HepG2 (cell line): ENCODE measurements at regions not wholly inside any gene's neighbourhood (a gene's known extent, or its start where the extent isn't known, plus 50 kb on each side); places are given as distances from the start of the nearest gene placed in this dataset.
A peak's percentile ranks its signal among the peaks of the same experiment; 100 is the strongest.

Experiments used
- ATAC-seq: fragments of 200-7000 bp; cut with Tn5 transposase; 3 replicates; pipeline ENCODE4 v1.9.1; 2020; ENCODE audit warnings: mild to moderate bottlenecking, moderate library complexity
- BruUV-seq: library from RNA; stranded (reverse); fragments of 400-500 nt; replicated peaks from 2 replicates; lab custom pipeline; 2021; lab: Mats Ljungman, UMichigan
- CTCF ChIA-PET: fragments of 300-600 bp; formaldehyde crosslinking; extraction: SDS; loops from one replicate; lab custom pipeline; 2021; ENCODE audit warnings: low total read pairs, inconsistent platforms, low intra/inter-chr PET ratio; lab: Yijun Ruan, JAX
- POLR2A ChIA-PET: fragments of 350-600 bp; sonication (Branson Sonifier 250); formaldehyde crosslinking; loops from one replicate; lab custom pipeline; 2020; ENCODE audit warnings: antibody characterized with exemption, inconsistent platforms; lab: Yijun Ruan, JAX
- DNase-seq: peaks from one replicate; pipeline ENCODE4 v3.0.0-alpha.2; 2015; ENCODE audit warnings: low spot score
- FAIRE-seq: peaks from 3 replicates; lab custom pipeline; 2011; peaks lifted over from hg19 to GRCh38; lab: Jason Lieb, UNC
- H2AFZ ChIP-seq: one replicate; pipeline ENCODE4 v1.6.1; 2011; ENCODE audit warnings: low read length, inconsistent platforms
- H3K27ac ChIP-seq: fragments of 300-600 bp; 3 replicates; pipeline ENCODE4 v1.8.0; 2011; ENCODE audit warnings: mixed run types, mild to moderate bottlenecking, mixed read lengths, low read length, inconsistent platforms; ENCODE audit not compliant: insufficient read depth; ENCODE audit errors: extremely low read length
- H3K27me3 ChIP-seq, 2 experiments: fragments of 200-600 bp in 1 of 2; 2 replicates in 1 of 2; 3 replicates in 1 of 2; pipeline versions ENCODE4 v1.6.0 to v1.8.0; 2011; ENCODE audit warnings: low read length in 2 of 2, mild to moderate bottlenecking in 2 of 2, moderate library complexity in 2 of 2, inconsistent platforms in 1 of 2; ENCODE audit not compliant: insufficient read depth in 2 of 2, control insufficient read depth in 1 of 2
- H3K36me3 ChIP-seq, 2 experiments: fragments of 200-600 bp in 1 of 2; replicated peaks in 1 of 2; 2 replicates in 1 of 2; 3 replicates in 1 of 2; pipeline versions ENCODE4 v1.5.1 to v1.8.0; 2011; ENCODE audit warnings: low read length in 2 of 2, inconsistent platforms in 1 of 2; ENCODE audit not compliant: insufficient read depth in 2 of 2, control insufficient read depth in 1 of 2
- H3K4me1 ChIP-seq: 2 replicates; pipeline ENCODE4 v1.5.1; 2012; ENCODE audit warnings: low read length, inconsistent platforms; ENCODE audit not compliant: insufficient read depth
- H3K4me2 ChIP-seq: 2 replicates; pipeline ENCODE4 v1.6.0; 2011; ENCODE audit warnings: low read depth, low read length, inconsistent platforms
- H3K4me3 ChIP-seq, 3 experiments: fragments of 200-600 bp in 1 of 3; sonication (generic), shearing (Covaris generic) in 1 of 3; replicated peaks in 1 of 3; 2 replicates each; pipeline ENCODE4 v1.5.1; 2011 to 2016; ENCODE audit warnings: low read length in 3 of 3, inconsistent platforms in 2 of 3, low read depth in 2 of 3, mild to moderate bottlenecking in 2 of 3, control low read depth in 1 of 3, mixed read lengths in 1 of 3; ENCODE audit not compliant: insufficient read depth in 1 of 3
- H3K79me2 ChIP-seq: one replicate; pipeline ENCODE4 v1.6.1; 2011; ENCODE audit warnings: low read length, inconsistent platforms; ENCODE audit not compliant: insufficient read depth
- H3K9ac ChIP-seq: 2 replicates; pipeline ENCODE4 v1.6.0; 2011; ENCODE audit warnings: mild to moderate bottlenecking, low read depth, low read length, inconsistent platforms; ENCODE audit not compliant: insufficient read depth
- H3K9me3 ChIP-seq: 2 replicates; pipeline ENCODE4 v1.5.1; 2012; ENCODE audit warnings: mild to moderate bottlenecking, low read length
- H4K20me1 ChIP-seq: 2 replicates; pipeline ENCODE4 v1.6.0; 2011; ENCODE audit warnings: inconsistent platforms, mild to moderate bottlenecking, low read length, moderate library complexity; ENCODE audit not compliant: insufficient read depth
- BRCA1 ChIP-seq: sonication (generic); formaldehyde crosslinking; IDR thresholded peaks from 2 replicates; pipeline ENCODE4 v1.4.0; 2020; ENCODE audit warnings: missing genetic modification reagents
- MAFF ChIP-seq: IDR thresholded peaks from 2 replicates; pipeline ENCODE4 v1.6.1; 2011; ENCODE audit warnings: low read depth, low read length, improper control_type of control experiment
- MAFK ChIP-seq, 2 experiments: IDR thresholded peaks in 1 of 2; conservative IDR thresholded peaks in 1 of 2; 2 replicates each; pipeline ENCODE4 v1.6.1; 2011; ENCODE audit warnings: improper control_type of control experiment in 2 of 2, low read length in 2 of 2
- NAIF1 ChIP-seq: sonication (generic); formaldehyde crosslinking; IDR thresholded peaks from 2 replicates; pipeline ENCODE4 v1.5.0; 2020; ENCODE audit warnings: mild to moderate bottlenecking, missing genetic modification reagents, borderline replicate concordance
- NFYB ChIP-seq: sonication (generic); formaldehyde crosslinking; IDR thresholded peaks from 2 replicates; pipeline ENCODE4 v1.4.0; 2020; ENCODE audit warnings: missing genetic modification reagents
- NR2F2 ChIP-seq: IDR thresholded peaks from 2 replicates; pipeline ENCODE4 v1.6.1; 2012; ENCODE audit warnings: low read depth, inconsistent platforms, borderline replicate concordance
- REST ChIP-seq, 2 experiments: IDR thresholded peaks; 2 replicates each; pipeline ENCODE4 v1.6.1; 2011 to 2012; ENCODE audit warnings: low read length in 2 of 2, borderline replicate concordance in 1 of 2, low read depth in 1 of 2, mild to moderate bottlenecking in 1 of 2, moderate library complexity in 1 of 2
- SAP130 ChIP-seq: IDR thresholded peaks from 2 replicates; pipeline ENCODE4 v1.6.1; 2016; ENCODE audit warnings: low read depth
- ZNF383 ChIP-seq: sonication (generic); formaldehyde crosslinking; IDR thresholded peaks from 2 replicates; pipeline ENCODE4 v1.4.0; 2020; ENCODE audit warnings: missing genetic modification reagents, mild to moderate bottlenecking, borderline replicate concordance
- ZNF670 ChIP-seq: sonication (generic); formaldehyde crosslinking; IDR thresholded peaks from 2 replicates; pipeline ENCODE4 v1.8.0; 2022; ENCODE audit warnings: mild to moderate bottlenecking, missing genetic modification reagents, borderline replicate concordance
- ZNF703 ChIP-seq: sonication (generic); formaldehyde crosslinking; IDR thresholded peaks from 2 replicates; pipeline ENCODE4 v1.5.1; 2020; ENCODE audit warnings: missing genetic modification reagents, mild to moderate bottlenecking, moderate library complexity, borderline replicate concordance
- WGBS: methylation state at CpG from one replicate; pipeline ENCODE4 v1.1.6; 2017; ENCODE audit warnings: low lambda C conversion rate; 5-methylcytosine and 5-hydroxymethylcytosine counted together
- in situ Hi-C: cut with HindIII; loops from 2 replicates; pipeline ENCODE4 v1.10.0; 2017; ENCODE audit warnings: low pct_unique_long_range_greater_than_20kb; ENCODE audit not compliant: extremely low pct_ligation_motif_present
- intact Hi-C: fragments of 100-400 bp; cut with micrococcal nuclease; formaldehyde crosslinking; loops from one replicate; pipeline ENCODE4 v1.10.0; 2022; ENCODE audit not compliant: unreplicated experiment
- TF ChIP-seq, protein P1 (sequence below): sonication (generic); formaldehyde crosslinking; conservative IDR thresholded peaks from 2 replicates; pipeline ENCODE4 v1.8.0; 2022; ENCODE audit warnings: missing genetic modification reagents

DNA sequence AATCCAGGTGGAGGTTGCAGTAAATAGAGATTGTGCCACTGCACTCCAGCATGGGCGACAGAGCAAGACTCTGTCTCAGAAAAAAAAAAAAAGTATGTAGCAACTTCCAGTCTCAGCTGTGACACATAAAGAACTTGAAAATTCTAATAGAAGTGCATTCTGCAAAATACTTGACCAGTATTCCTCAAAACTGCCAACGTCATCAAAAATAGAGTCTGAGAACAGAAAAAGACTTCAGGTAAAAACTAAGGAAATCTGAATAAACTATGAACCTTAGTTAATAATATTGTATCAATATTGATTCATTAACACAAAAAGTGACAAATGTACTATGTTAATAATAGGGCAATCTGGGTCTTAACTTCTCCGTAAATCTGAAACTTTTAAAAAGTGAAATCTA is 76.7 kb upstream of the WDR75 start:
- TF ChIP-seq MAFK (conservative IDR thresholded peaks at IDR 0.05 in 1 of 2, IDR thresholded peaks at IDR 0.05 in 1 of 2; ENCODE audit: low read length in 2 of 2) (peak; percentile 97 to 99), MAFF (peak; percentile 98), NFYB (CRISPR knock-in tag) (no peak)
- TF ChIP-seq, protein P1, sequence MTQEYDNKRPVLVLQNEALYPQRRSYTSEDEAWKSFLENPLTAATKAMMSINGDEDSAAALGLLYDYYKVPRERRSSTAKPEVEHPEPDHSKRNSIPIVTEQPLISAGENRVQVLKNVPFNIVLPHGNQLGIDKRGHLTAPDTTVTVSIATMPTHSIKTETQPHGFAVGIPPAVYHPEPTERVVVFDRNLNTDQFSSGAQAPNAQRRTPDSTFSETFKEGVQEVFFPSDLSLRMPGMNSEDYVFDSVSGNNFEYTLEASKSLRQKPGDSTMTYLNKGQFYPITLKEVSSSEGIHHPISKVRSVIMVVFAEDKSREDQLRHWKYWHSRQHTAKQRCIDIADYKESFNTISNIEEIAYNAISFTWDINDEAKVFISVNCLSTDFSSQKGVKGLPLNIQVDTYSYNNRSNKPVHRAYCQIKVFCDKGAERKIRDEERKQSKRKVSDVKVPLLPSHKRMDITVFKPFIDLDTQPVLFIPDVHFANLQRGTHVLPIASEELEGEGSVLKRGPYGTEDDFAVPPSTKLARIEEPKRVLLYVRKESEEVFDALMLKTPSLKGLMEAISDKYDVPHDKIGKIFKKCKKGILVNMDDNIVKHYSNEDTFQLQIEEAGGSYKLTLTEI, result no peak
- intact Hi-C loops (no loop called here), in situ Hi-C loops (no loop called here)
- no peaks in the 10 kb centered on the region for H3K36me3 ChIP-seq
- ATAC-seq (no peak), FAIRE-seq (no peak), DNase-seq (no peak)
- no peak overlapping the region for H3K4me3 ChIP-seq
- no peak overlapping the region for H3K27ac ChIP-seq
- H3K4me1 ChIP-seq, result no peaks in the 10 kb centered on the region
- WGBS, result 66% methylated on average over 3 of the region's 3 CpGs
- H4K20me1 ChIP-seq, result no peaks in the 10 kb centered on the region
- H3K9me3 ChIP-seq, result no peaks in the 10 kb centered on the region
- POLR2A ChIA-PET, result no interaction called here
- no peaks in the 10 kb centered on the region for H3K27me3 ChIP-seq
- no TSS peak for BruUV-seq
- CTCF ChIA-PET, result no interaction called here
- H3K9ac ChIP-seq, result no peak overlapping the region
- H3K4me2 ChIP-seq, result no peak overlapping the region
- no peaks in the 10 kb centered on the region for H3K79me2 ChIP-seq
- H2AFZ ChIP-seq, result no peak overlapping the region

DNA sequence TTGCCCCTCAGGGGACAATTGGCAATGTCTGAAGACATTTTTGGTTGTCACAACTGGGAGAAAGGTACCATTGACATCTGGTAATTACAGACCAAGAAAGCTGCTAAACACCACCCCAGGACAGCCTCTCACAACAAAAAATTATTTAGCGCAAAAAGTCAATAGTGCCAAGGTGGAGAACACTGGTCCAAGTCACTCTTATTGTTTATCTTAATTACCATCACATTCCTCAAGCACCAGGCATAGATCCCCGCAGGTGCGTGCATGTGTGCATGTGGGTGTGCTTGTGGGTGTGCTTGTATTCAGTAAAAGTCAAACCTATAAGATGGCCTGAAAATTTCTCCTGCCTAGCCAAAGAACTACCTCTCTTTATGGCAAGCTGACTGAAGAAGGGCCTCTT is 74.9 kb upstream of the WDR75 start:
- ChIA-PET CTCF (no interaction called here), POLR2A (no interaction called here)
- Histone ChIP-seq H3K9me3 (no peaks in the 10 kb centered on the region), H3K27ac (no peak overlapping the region), H3K4me1 (no peaks in the 10 kb centered on the region), H3K27me3 (no peaks in the 10 kb centered on the region), H3K36me3 (no peaks in the 10 kb centered on the region), H2AFZ (no peak overlapping the region), H3K4me2 (no peak overlapping the region), H3K9ac (no peak overlapping the region), H4K20me1 (no peaks in the 10 kb centered on the region), H3K79me2 (no peaks in the 10 kb centered on the region), H3K4me3 (no peak overlapping the region)
- in situ Hi-C loops, result no loop called here
- 82% methylated on average over 3 of the region's 3 CpGs for WGBS
- ATAC-seq, result no peak
- no TSS peak for BruUV-seq
- DNase-seq, result no peak
- FAIRE-seq, result no peak
- intact Hi-C loops, result no loop called here
- TF ChIP-seq NAIF1 (CRISPR knock-in tag) (no peak), ZNF670 (CRISPR knock-in tag) (no peak), REST (IDR thresholded peaks at IDR 0.05; ENCODE audit: borderline replicate concordance in 1 of 2, low read depth in 1 of 2, low read length in 2 of 2) (no peak), BRCA1 (CRISPR knock-in tag) (no peak), NR2F2 (no peak), SAP130 (no peak), ZNF383 (no peak), ZNF703 (no peak)
